Astrocyte of the cerebellum (primary cell): ENCODE measurements at regions not wholly inside any gene's neighbourhood (a gene's known extent, or its start where the extent isn't known, plus 50 kb on each side); places are given as distances from the start of the nearest gene placed in this dataset.

Experiments
- DNase-seq: peaks from one replicate; pipeline ENCODE4 v3.0.0-alpha.2; 2011; ENCODE audit warnings: low read depth
- H3K4me3 ChIP-seq: 2 replicates; pipeline ENCODE4 v1.5.1; 2011; ENCODE audit warnings: mild to moderate bottlenecking, low read depth, low read length, moderate library complexity
- in situ Hi-C: cut with HindIII; loops from 2 replicates; pipeline ENCODE4 v1.10.0; 2017; ENCODE audit warnings: low sequenced_read_pairs
- TF ChIP-seq, protein P1 (sequence below): IDR thresholded peaks from 2 replicates; pipeline ENCODE4 v1.5.1; 2012; ENCODE audit warnings: low read length, low read depth, moderate library complexity, mild to moderate bottlenecking; ENCODE audit errors: missing control alignments

DNA sequence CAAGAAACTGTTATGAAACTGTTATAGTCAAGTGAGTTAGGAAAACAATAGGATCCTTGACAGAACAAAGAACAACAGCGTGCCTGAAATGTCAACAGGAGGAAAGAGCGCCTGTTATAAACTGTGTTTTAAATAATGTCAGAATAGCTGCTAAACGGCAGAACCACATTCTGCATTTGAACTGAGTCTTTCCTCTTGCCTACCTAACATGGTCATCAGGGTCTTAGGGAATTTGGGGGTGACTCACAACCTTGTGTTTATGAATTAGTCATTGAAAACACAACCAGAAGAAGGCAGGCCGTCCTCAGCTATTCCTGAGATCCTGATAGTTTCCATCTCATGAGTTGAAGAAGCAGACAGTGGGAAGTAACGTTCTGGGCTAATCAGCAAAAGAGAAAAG lies 222.0 kb upstream of the FN1 start:
- H3K4me3 ChIP-seq, result no peak overlapping the region
- in situ Hi-C loops, result no loop called here
- DNase-seq, result peak; percentile 86

DNA sequence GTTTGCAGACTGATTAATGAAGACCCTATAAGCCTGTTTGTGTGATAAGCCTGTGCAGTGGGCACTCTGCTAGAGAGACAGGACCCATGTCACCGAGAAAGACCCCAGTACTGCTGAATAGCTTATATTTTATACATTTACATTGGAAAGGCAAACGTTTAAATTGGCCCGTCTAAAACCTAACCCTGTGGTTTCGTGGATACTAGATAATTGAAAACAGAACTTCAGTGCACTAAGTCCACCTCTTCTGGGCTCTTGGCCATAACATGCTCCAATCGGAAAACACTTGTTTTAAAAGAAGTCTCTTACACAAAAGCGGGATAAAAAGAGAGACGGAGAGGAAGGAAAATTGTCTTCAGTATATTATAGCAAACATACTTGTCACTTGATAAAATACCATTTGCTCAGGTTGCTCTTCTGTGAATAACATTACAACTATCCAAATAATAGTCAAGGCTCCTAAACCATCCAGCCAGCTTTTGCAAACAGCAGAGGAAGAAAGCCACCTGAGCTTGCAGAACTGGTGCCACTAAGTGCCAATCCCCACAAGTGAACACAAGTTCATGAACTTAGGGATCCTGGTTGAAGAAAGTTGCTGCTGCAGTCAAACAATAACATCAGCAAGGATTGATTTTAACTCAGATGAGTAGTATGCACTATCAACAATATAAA lies 218.4 kb upstream of the FN1 start:
- in situ Hi-C loops, result no loop called here
- TF ChIP-seq, protein P1, sequence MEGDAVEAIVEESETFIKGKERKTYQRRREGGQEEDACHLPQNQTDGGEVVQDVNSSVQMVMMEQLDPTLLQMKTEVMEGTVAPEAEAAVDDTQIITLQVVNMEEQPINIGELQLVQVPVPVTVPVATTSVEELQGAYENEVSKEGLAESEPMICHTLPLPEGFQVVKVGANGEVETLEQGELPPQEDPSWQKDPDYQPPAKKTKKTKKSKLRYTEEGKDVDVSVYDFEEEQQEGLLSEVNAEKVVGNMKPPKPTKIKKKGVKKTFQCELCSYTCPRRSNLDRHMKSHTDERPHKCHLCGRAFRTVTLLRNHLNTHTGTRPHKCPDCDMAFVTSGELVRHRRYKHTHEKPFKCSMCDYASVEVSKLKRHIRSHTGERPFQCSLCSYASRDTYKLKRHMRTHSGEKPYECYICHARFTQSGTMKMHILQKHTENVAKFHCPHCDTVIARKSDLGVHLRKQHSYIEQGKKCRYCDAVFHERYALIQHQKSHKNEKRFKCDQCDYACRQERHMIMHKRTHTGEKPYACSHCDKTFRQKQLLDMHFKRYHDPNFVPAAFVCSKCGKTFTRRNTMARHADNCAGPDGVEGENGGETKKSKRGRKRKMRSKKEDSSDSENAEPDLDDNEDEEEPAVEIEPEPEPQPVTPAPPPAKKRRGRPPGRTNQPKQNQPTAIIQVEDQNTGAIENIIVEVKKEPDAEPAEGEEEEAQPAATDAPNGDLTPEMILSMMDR, result no peak
- no peak overlapping the region for H3K4me3 ChIP-seq
- peak; percentile 63 for DNase-seq

More for the DNA sequence above, 222.0 kb upstream of the FN1 start:
- TF ChIP-seq, protein P1, result peak; percentile 7

DNA sequence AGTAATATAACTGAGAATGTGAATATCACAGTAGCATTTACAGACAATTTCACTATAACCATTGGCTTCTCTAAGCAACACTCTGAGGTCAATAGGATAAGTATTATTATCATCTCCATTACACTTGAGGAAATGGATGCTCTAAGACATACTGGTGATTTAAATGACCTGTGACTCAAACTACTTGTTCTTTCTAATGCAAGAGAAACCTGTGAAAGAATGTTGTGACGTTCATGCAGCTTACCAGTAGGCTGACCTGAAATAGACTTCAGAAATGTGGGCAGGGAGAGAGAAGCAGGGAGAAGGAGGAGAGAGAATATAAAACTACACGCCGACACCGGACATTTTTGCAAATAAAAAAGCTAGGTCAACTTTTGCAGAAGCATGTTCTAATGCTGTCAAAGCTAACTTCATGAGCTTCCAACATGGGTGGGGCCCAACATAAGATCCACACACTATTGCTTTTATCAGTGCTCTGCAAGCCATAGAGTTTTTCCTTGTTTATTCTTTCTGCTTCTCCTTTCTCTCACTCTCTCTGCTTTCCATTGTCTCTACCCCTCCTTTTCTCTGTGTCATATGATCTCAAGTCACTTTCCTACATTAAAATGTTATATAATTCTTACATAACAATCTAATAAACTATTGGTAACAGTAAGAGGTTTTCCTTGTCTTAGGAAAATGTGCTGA lies 217.6 kb upstream of the FN1 start:
- in situ Hi-C loops, result no loop called here
- H3K4me3 ChIP-seq, result no peak overlapping the region
- TF ChIP-seq, protein P1, result no peak
- DNase-seq, result no peak

DNA sequence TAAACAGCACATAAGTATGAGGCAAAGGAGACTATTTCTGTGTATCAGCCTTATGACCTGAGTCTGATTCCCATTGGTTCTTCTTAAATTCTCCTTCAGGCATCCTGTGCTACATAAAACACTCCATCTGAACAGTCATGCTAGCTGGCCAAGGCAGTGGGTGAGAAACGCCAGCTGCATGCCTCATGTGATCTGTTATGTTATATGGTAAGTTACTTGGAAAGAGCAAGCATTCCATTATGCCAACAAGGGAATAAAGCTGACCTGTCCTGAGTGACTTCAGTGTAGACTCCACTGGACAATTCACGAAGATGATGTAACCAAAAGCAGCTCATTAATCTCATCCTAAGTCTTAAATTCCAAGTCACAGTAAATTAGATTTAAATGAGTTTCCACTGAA lies 216.5 kb upstream of the FN1 start:
- H3K4me3 ChIP-seq, result no peak overlapping the region
- TF ChIP-seq, protein P1, result no peak
- in situ Hi-C loops, result no loop called here
- DNase-seq, result no peak

DNA sequence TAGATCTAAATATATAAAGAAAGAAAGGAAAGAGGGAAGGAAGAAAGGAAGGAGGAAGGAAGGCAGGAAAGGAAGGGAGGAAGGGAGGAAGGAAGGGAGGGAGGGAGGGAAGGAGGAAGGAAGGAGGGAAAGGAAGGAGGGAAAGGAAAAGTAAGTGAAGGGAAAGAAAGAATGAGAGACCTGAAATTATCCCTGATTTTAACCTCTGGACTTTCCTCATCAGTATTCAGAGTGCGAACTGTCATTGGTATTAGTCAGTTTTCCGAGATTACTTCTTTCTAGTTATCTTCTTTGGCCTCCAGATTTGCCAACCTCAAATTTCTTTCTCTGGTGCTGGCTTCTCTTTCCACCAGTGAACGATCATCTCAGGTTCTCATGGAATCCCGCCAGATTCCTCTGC lies 215.5 kb upstream of the FN1 start:
- no peak for DNase-seq
- TF ChIP-seq, protein P1, result no peak
- no peak overlapping the region for H3K4me3 ChIP-seq
- in situ Hi-C loops, result no loop called here

DNA sequence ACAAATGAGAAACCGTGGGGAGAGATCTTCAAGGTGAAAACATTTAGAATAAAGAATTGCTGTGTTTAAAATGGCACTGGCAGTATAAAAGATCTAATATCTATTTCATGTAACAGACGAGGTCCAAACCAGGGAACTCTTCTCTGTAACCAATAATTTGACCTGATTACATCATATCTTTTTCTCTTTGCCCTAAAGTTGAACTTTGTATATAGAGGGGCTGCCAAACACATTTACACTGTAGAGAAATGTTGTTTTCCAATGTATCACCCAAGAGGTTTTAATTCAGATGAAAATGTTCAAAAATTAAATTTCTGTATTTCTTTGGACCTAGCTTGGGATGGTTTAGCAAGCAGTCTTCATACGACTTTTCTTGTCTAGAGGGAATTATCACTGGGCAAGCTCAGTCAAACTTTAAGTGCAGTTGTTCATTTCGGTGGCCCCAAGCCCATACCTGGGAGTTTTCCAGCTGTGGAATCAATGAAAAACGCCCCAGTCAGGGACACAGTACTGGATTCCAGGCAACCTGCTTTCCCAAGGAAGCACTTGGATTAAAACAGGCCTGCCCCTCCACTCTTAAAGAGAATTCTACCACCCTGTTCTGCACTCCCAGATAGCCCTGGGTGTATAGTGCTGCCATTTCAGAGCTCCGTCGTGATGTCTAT lies 208.5 kb upstream of the FN1 start:
- in situ Hi-C loops, result no loop called here
- DNase-seq, result no peak
- TF ChIP-seq, protein P1, result no peak
- no peak overlapping the region for H3K4me3 ChIP-seq
